H1 (cell line): ENCODE measurements at regions not wholly inside any gene's neighbourhood (a gene's known extent, or its start where the extent isn't known, plus 50 kb on each side); places are given as distances from the start of the nearest gene placed in this dataset.

ENCODE experiments used
- ATF2 ChIP-seq: IDR thresholded peaks from 2 replicates; pipeline ENCODE4 v1.6.1; 2012; ENCODE audit warnings: low read length, inconsistent platforms
- GABPA ChIP-seq: IDR thresholded peaks from 2 replicates; pipeline ENCODE4 v1.6.1; 2011; ENCODE audit warnings: mild to moderate bottlenecking, low read length, moderate library complexity, borderline replicate concordance; ENCODE audit not compliant: insufficient read depth
- NANOG ChIP-seq: IDR thresholded peaks from 2 replicates; pipeline ENCODE4 v1.6.1; 2011; ENCODE audit warnings: low read length, low read depth, mild to moderate bottlenecking, inconsistent platforms; ENCODE audit not compliant: insufficient read depth, poor library complexity, severe bottlenecking
- POLR2AphosphoS5 ChIP-seq: IDR thresholded peaks from 2 replicates; pipeline ENCODE4 v1.6.1; 2011; ENCODE audit warnings: low read depth, low read length

GRCh38 chr2:146720170-146720569 is 1124.7 kb upstream of the ACVR2A start (continued):
- no peak for TF ChIP-seq ATF2
- no peak for TF ChIP-seq POLR2AphosphoS5
- TF ChIP-seq GABPA, result no peak
- no peak for TF ChIP-seq NANOG
